Keratinocyte (primary cell): ENCODE measurements at regions not wholly inside any gene's neighbourhood (a gene's known extent, or its start where the extent isn't known, plus 50 kb on each side); places are given as distances from the start of the nearest gene placed in this dataset.
"Not testable (repeated sequence)": the region's sequence is repeated elsewhere in the genome, so short reads cannot be mapped to it uniquely, and the experiment has no call there.

ENCODE experiments used
- CTCF ChIP-seq, 3 experiments: IDR thresholded peaks in 1 of 3; conservative IDR thresholded peaks in 1 of 3; optimal IDR thresholded peaks in 1 of 3; 2 replicates in 2 of 3; 3 replicates in 1 of 3; pipeline versions ENCODE3 to v1.5.1; 2011; ENCODE audit warnings: low read length in 3 of 3, mild to moderate bottlenecking in 3 of 3, moderate library complexity in 2 of 3, control low read depth in 1 of 3, inconsistent platforms in 1 of 3; ENCODE audit not compliant: insufficient read depth in 2 of 3; ENCODE audit errors: extremely low read depth in 1 of 3
- EZH2 ChIP-seq: IDR thresholded peaks from one replicate; pipeline ENCODE4 v1.6.1; 2012; ENCODE audit warnings: inconsistent platforms, mild to moderate bottlenecking, low read length, moderate library complexity

DNA sequence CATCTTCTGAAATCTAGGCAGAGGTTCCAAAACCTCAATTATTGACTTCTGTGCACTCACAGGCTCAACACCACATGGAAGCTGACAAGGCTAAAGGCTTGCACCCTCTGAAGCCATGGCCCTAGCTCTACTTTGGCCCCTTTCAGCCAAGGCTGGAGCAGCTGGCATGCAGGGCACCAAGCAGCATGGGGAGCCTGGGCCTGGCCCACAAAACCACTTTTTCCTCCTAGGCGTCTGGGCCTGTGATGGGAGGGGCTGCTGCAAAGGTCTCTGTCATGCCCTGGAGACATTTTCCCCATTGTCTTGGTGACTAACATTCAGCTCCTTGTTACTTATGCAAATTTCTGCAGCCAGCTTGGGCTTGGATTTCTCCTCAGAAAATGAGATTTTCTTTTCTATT is 123.5 kb upstream of the MEOX2 start:
- not testable (repeated sequence) for TF ChIP-seq CTCF (optimal IDR thresholded peaks at IDR 0.05 in 1 of 3, IDR thresholded peaks at IDR 0.05 in 1 of 3, conservative IDR thresholded peaks at IDR 0.05 in 1 of 3; ENCODE audit: extremely low read depth in 1 of 3, insufficient read depth in 2 of 3, low read length in 3 of 3); EZH2
